ENCODE measurements at regions not wholly inside any gene's neighbourhood (a gene's known extent, or its start where the extent isn't known, plus 50 kb on each side); places are given as distances from the start of the nearest gene placed in this dataset.
A peak's percentile ranks its signal among the peaks of the same experiment; 100 is the strongest.

GRCh38 chr3:34377961-34378360, 579.5 kb downstream of the PDCD6IP start:
- intact Hi-C loops (cut with DNase I) = no loop called here
- DNase-seq = no peak

GRCh38 chr3:34381243-34381642, 582.8 kb downstream of the PDCD6IP start:
- intact Hi-C loops (cut with DNase I) = no loop called here
- DNase-seq = no peak

GRCh38 chr3:34382859-34383258, 584.4 kb downstream of the PDCD6IP start:
- intact Hi-C loops (cut with DNase I) = no loop called here
- DNase-seq = no peak

- intact Hi-C loops (cut with DNase I) = no loop called here
- DNase-seq = no peak
These were observed 587.9 kb downstream of the PDCD6IP start for GRCh38 chr3:34386309-34386708.

GRCh38 chr3:34387826-34388564, 589.6 kb downstream of the PDCD6IP start:
- DNase-seq = peak in 40 of 42 donors; percentile 7 to 80 (median 40)
- intact Hi-C loops (cut with DNase I) = no loop called here

- intact Hi-C loops (cut with DNase I) = no loop called here
- DNase-seq = no peak
These were observed 590.4 kb downstream of the PDCD6IP start for GRCh38 chr3:34388830-34389229.

GRCh38 chr3:34394978-34395748, 596.7 kb downstream of the PDCD6IP start:
- intact Hi-C loops (cut with DNase I) = no loop called here
- DNase-seq = no peak

GRCh38 chr3:34396288-34396687, 597.9 kb downstream of the PDCD6IP start:
- DNase-seq = no peak
- intact Hi-C loops (cut with DNase I) = no loop called here

- DNase-seq = no peak
- intact Hi-C loops (cut with DNase I) = no loop called here
These were observed 598.5 kb downstream of the PDCD6IP start for GRCh38 chr3:34396956-34397355.

- intact Hi-C loops (cut with DNase I) = no loop called here
- DNase-seq = no peak
These were observed 601.0 kb downstream of the PDCD6IP start for GRCh38 chr3:34399401-34399800.

- intact Hi-C loops (cut with DNase I) = no loop called here
- no peak for DNase-seq
These were observed 606.7 kb downstream of the PDCD6IP start for GRCh38 chr3:34405159-34405558.

- intact Hi-C loops (cut with DNase I) = no loop called here
These were observed 608.9 kb downstream of the PDCD6IP start for GRCh38 chr3:34407281-34407680.

GRCh38 chr3:34408088-34408487, 609.7 kb downstream of the PDCD6IP start:
- DNase-seq = no peak
- intact Hi-C loops (cut with DNase I) = no loop called here

More at GRCh38 chr3:34407281-34407680, 608.9 kb downstream of the PDCD6IP start:
- DNase-seq = no peak

GRCh38 chr3:34411596-34411995, 613.2 kb downstream of the PDCD6IP start:
- intact Hi-C loops (cut with DNase I) = no loop called here
- no peak for DNase-seq

- intact Hi-C loops (cut with DNase I) = no loop called here
- DNase-seq = no peak
These were observed 621.4 kb downstream of the PDCD6IP start for GRCh38 chr3:34419801-34420200.

- intact Hi-C loops (cut with DNase I) = no loop called here
- no peak for DNase-seq
These were observed 623.3 kb downstream of the PDCD6IP start for GRCh38 chr3:34421762-34422161.

- intact Hi-C loops (cut with DNase I) = no loop called here
These were observed 641.4 kb downstream of the PDCD6IP start for GRCh38 chr3:34439796-34440195.

GRCh38 chr3:34444137-34444536, 645.7 kb downstream of the PDCD6IP start:
- DNase-seq = no peak
- intact Hi-C loops (cut with DNase I) = no loop called here

More at GRCh38 chr3:34439796-34440195, 641.4 kb downstream of the PDCD6IP start:
- no peak for DNase-seq

GRCh38 chr3:34449305-34449704, 650.9 kb downstream of the PDCD6IP start:
- intact Hi-C loops (cut with DNase I) = no loop called here
- no peak for DNase-seq

- intact Hi-C loops (cut with DNase I) = no loop called here
- DNase-seq = no peak
These were observed 665.0 kb downstream of the PDCD6IP start for GRCh38 chr3:34463414-34463813.

GRCh38 chr3:34464646-34465045, 666.2 kb downstream of the PDCD6IP start:
- intact Hi-C loops (cut with DNase I) = no loop called here

More at GRCh38 chr3:34464646-34465045, 666.2 kb downstream of the PDCD6IP start:
- DNase-seq = no peak

Measured in head of caudate nucleus (tissue), 42 donors.